Common myeloid progenitor, CD34-positive (primary cell): ENCODE measurements at regions not wholly inside any gene's neighbourhood (a gene's known extent, or its start where the extent isn't known, plus 50 kb on each side); places are given as distances from the start of the nearest gene placed in this dataset.
"Not testable (repeated sequence)": the region's sequence is repeated elsewhere in the genome, so short reads cannot be mapped to it uniquely, and the experiment has no call there.

ENCODE experiments used
- CTCF ChIA-PET: fragments of 350-600 bp; sonication (Branson Sonifier 250); formaldehyde crosslinking; loops from one replicate; lab custom pipeline; 2021; ENCODE audit warnings: antibody characterized with exemption; lab: Charles Lee
- POLR2A ChIA-PET: fragments of 350-600 bp; sonication (Branson Sonifier 250); formaldehyde crosslinking; loops from one replicate; lab custom pipeline; 2021; ENCODE audit warnings: antibody characterized with exemption; lab: Charles Lee
- DNase-seq, 3 donors: peaks; one replicate each; pipeline versions ENCODE4 v3.0.0 to v3.0.0-alpha.2; 2013
- H3K27ac ChIP-seq, 2 experiments: 1 replicate in 1 of 2; 2 replicates in 1 of 2; pipeline ENCODE4 v1.7.0; 2013; ENCODE audit warnings: inconsistent platforms in 2 of 2, low read length in 2 of 2, mild to moderate bottlenecking in 2 of 2, low read depth in 1 of 2, moderate library complexity in 1 of 2; ENCODE audit not compliant: severe bottlenecking in 2 of 2, insufficient read depth in 1 of 2, poor library complexity in 1 of 2
- H3K27me3 ChIP-seq, 5 experiments: replicated peaks in 2 of 5; 1 replicate in 3 of 5; 2 replicates in 2 of 5; pipeline versions ENCODE4 v1.6.1 to v1.7.0; 2013; ENCODE audit warnings: low read length in 4 of 5, mild to moderate bottlenecking in 2 of 5, moderate library complexity in 2 of 5, inconsistent platforms in 1 of 5; ENCODE audit not compliant: insufficient read depth in 5 of 5, control insufficient read depth in 4 of 5
- H3K36me3 ChIP-seq, 4 experiments: 1 replicate in 2 of 4; 2 replicates in 2 of 4; pipeline versions ENCODE4 v1.6.1 to v1.7.0; 2013; ENCODE audit warnings: low read length in 3 of 4, control low read depth in 1 of 4, mild to moderate bottlenecking in 1 of 4; ENCODE audit not compliant: control insufficient read depth in 4 of 4, insufficient read depth in 4 of 4
- H3K4me1 ChIP-seq, 4 experiments: 1 replicate in 3 of 4; 2 replicates in 1 of 4; pipeline versions ENCODE4 v1.6.1 to v1.7.1; 2013; ENCODE audit warnings: low read length in 3 of 4, mild to moderate bottlenecking in 3 of 4, control low read depth in 1 of 4, inconsistent platforms in 1 of 4, moderate library complexity in 1 of 4; ENCODE audit not compliant: control insufficient read depth in 4 of 4, insufficient read depth in 4 of 4; ENCODE audit errors: control extremely low read depth in 1 of 4
- H3K4me3 ChIP-seq, 7 experiments: 1 replicate in 4 of 7; 2 replicates in 3 of 7; pipeline versions ENCODE4 v1.5.1 to v1.7.0; 2013; ENCODE audit warnings: mild to moderate bottlenecking in 7 of 7, low read length in 6 of 7, moderate library complexity in 6 of 7, inconsistent platforms in 2 of 7, low read depth in 2 of 7, control low read depth in 1 of 7; ENCODE audit not compliant: insufficient read depth in 4 of 7, control insufficient read depth in 1 of 7; ENCODE audit errors: extremely low read depth in 1 of 7
- H3K9me3 ChIP-seq, 5 experiments: 1 replicate in 4 of 5; 2 replicates in 1 of 5; pipeline versions ENCODE4 v1.6.1 to v1.7.1; 2013; ENCODE audit warnings: low read length in 4 of 5, mild to moderate bottlenecking in 2 of 5, inconsistent platforms in 1 of 5, low read depth in 1 of 5, moderate library complexity in 1 of 5; ENCODE audit not compliant: control insufficient read depth in 4 of 5, insufficient read depth in 2 of 5; ENCODE audit errors: control extremely low read depth in 1 of 5
- WGBS: methylation state at CpG from one replicate; pipeline ENCODE4 v1.1.5; 2013; ENCODE audit not compliant: insufficient coverage; 5-methylcytosine and 5-hydroxymethylcytosine counted together

GRCh38 chr2:159880729-159881128 is 82.7 kb upstream of the CD302 start:
- no peak for DNase-seq
- no peaks in the 10 kb centered on the region for H3K27me3 ChIP-seq
- no peak overlapping the region for H3K4me3 ChIP-seq
- CTCF ChIA-PET, result no interaction called here
- no peaks in the 10 kb centered on the region for H3K4me1 ChIP-seq
- 97% methylated on average over 4 of the region's 8 CpGs for WGBS
- no peaks in the 10 kb centered on the region for H3K9me3 ChIP-seq
- POLR2A ChIA-PET, result no interaction called here
- no peak overlapping the region for H3K27ac ChIP-seq
- H3K36me3 ChIP-seq, result peaks cover 20 to 57% (median 36%) of the 10 kb centered on the region in 4 experiments

GRCh38 chr2:159879051-159879604 is 81.1 kb upstream of the CD302 start:
- 100% methylated on average over 1 of the region's 2 CpGs for WGBS
- H3K4me3 ChIP-seq, result no peak overlapping the region
- CTCF ChIA-PET, result interaction anchor here (0.7 to 1.0 kb wide), 2 partner anchors 17 to 36 kb away, joined by 3 read pairs; no protein-coding TSS in a partner anchor
- peaks cover 19 to 48% (median 31%) of the 10 kb centered on the region in 4 experiments for H3K36me3 ChIP-seq
- H3K9me3 ChIP-seq, result no peaks in the 10 kb centered on the region
- POLR2A ChIA-PET, result no interaction called here
- H3K4me1 ChIP-seq, result no peaks in the 10 kb centered on the region
- no peaks in the 10 kb centered on the region for H3K27me3 ChIP-seq
- DNase-seq, result no peak
- no peak overlapping the region for H3K27ac ChIP-seq

- Histone ChIP-seq H3K4me1 (no peaks in the 10 kb centered on the region), H3K4me3 (no peak overlapping the region), H3K9me3 (no peaks in the 10 kb centered on the region), H3K27me3 (no peaks in the 10 kb centered on the region), H3K36me3 (peaks cover 13 to 44% (median 24%) of the 10 kb centered on the region in 4 experiments), H3K27ac (no peak overlapping the region)
- ChIA-PET POLR2A (interaction anchor here (0.5 to 0.7 kb wide), 2 partner anchors 31 to 35 kb away, joined by 3 to 5 read pairs; no protein-coding TSS in a partner anchor), CTCF (no interaction called here)
- WGBS, result 100% methylated on average over 2 of the region's 3 CpGs
- DNase-seq, result peak in 2 of 3 donors; percentile 64 to 68
Measured at GRCh38 chr2:159875083-159875482, 77.1 kb upstream of the CD302 start.

DNA sequence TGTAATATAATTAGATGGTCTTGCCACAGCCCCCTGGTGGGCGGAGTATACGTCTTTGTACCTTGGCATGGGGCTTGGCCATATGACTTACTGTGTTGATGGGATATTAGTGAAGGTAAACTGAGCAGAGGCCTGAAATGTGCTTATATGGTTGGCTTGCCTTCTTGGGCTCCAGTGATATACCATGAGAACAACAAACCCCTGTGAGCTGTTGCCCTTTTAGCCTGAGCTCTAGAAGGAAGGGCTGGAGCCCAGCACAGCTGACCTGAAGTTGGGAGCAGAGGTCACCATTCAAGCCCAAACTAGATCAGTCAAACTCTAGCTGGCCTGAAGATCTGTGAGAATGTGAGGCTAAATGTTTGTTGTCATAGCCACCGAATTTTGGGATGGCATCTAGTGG is 75.2 kb upstream of the CD302 start:
- no CpG with 5 or more reads among the region's 3 CpGs for WGBS
- Histone ChIP-seq H3K4me3 (no peak overlapping the region), H3K27ac (no peak overlapping the region), H3K36me3 (peaks cover 16 to 47% (median 20%) of the 10 kb centered on the region in 4 experiments), H3K27me3 (no peaks in the 10 kb centered on the region), H3K4me1 (no peaks in the 10 kb centered on the region), H3K9me3 (no peaks in the 10 kb centered on the region)
- DNase-seq, result peak in 2 of 3 donors; percentile 56 to 66
- ChIA-PET CTCF (no interaction called here), POLR2A (interaction anchor here (0.7 kb wide), 1 partner anchor 165 kb away, joined by 3 read pairs; no protein-coding TSS in a partner anchor)

- no peak for DNase-seq
- ChIA-PET CTCF (no interaction called here), POLR2A (no interaction called here)
- Histone ChIP-seq H3K4me1 (no peaks in the 10 kb centered on the region), H3K4me3 (no peak overlapping the region), H3K27ac (no peak overlapping the region), H3K27me3 (no peaks in the 10 kb centered on the region), H3K36me3 (peaks cover 14 to 48% (median 16%) of the 10 kb centered on the region in 4 experiments), H3K9me3 (no peaks in the 10 kb centered on the region)
- 100% methylated on average over 1 of the region's 2 CpGs for WGBS
Measured at GRCh38 chr2:159872353-159872752, 74.3 kb upstream of the CD302 start.

DNA sequence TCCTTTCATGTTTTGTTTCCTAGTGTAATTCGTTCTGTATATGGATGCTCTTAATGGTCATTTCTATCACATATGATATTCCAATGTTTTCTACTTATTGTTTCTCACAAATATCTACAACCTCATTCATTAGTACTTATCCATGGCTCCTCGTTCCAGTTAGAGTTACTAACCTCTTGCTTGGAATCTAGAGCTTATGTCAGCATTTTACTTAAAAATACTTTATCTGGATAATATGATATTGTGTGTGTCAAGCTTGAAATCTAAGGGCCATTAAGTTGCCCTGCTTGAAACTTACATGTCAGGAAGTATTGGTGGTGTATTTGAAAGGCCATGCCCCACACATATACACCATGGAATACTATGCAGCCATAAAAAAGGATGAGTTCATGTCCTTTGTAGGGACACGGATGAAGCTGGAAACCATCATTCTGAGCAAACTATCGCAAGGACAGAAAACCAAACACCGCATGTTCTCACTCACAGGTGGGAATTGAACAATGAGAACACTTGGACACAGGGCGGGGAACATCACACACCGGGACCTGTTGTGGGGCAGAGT is 70.7 kb upstream of the CD302 start:
- H3K27me3 ChIP-seq, POLR2A ChIA-PET, DNase-seq, H3K4me3 ChIP-seq, H3K27ac ChIP-seq, H3K9me3 ChIP-seq, H3K4me1 ChIP-seq: not testable (repeated sequence)
- CTCF ChIA-PET, result interaction anchor here (0.5 kb wide), 1 partner anchor 66 kb away, joined by 3 read pairs; no protein-coding TSS in a partner anchor
- H3K36me3 ChIP-seq, result peaks cover 19 to 64% (median 23%) of the 10 kb centered on the region in 4 experiments
- WGBS, result no CpG with 5 or more reads among the region's 7 CpGs

DNA sequence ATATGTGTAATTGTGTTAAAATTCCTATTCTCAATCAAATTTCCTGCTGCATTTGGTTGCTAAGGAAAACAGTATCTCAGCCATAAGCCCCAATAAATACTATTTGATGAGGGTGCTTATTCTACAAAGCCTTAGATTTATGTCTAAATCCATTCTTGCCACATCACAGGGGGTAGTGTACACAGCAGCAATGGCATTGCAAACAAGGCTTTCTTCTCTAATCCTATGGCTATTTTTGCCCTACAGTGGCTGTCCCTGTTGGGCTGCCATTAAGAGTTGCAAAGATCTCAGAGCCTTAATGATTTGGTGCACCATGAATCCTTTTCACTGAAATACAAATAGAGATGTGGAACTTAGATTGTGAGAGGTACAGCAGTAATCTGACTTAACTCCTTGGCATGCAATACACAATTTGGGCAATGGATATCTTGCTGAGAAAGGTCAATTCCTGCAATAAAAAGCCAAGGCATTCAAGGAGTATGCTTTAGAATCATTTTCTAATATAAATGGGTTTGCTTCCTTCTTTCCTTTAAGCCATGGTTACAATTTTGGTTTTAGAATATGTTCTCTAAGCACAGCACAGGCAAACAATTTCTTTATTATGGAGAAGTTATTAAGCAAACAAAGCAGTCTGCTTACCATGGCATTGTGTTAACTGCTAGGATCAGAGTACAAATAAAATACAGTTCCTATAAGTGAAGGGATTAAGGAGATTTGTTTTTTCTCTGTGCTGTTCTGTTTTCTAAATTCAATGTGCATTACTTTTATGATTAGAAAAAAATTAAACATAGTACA is 69.8 kb upstream of the CD302 start:
- ChIA-PET POLR2A (no interaction called here), CTCF (no interaction called here)
- peaks cover 19 to 74% (median 24%) of the 10 kb centered on the region in 4 experiments for H3K36me3 ChIP-seq
- DNase-seq, result no peak
- H3K27ac ChIP-seq, result no peak overlapping the region
- peaks cover 0 to 3% (median 0%) of the 10 kb centered on the region in 5 experiments for H3K9me3 ChIP-seq
- no peaks in the 10 kb centered on the region for H3K4me1 ChIP-seq
- no peaks in the 10 kb centered on the region for H3K27me3 ChIP-seq
- no peak overlapping the region for H3K4me3 ChIP-seq
